GM21723 (cell line): ENCODE measurements at regions not wholly inside any gene's neighbourhood (a gene's known extent, or its start where the extent isn't known, plus 50 kb on each side); places are given as distances from the start of the nearest gene placed in this dataset.

Experiments used
- ATAC-seq: cut with Tn5 transposase; IDR thresholded peaks from one replicate; pipeline ENCODE4 v1.9.1; 2021; ENCODE audit warnings: mild to moderate bottlenecking, moderate library complexity; ENCODE audit not compliant: unreplicated experiment

DNA sequence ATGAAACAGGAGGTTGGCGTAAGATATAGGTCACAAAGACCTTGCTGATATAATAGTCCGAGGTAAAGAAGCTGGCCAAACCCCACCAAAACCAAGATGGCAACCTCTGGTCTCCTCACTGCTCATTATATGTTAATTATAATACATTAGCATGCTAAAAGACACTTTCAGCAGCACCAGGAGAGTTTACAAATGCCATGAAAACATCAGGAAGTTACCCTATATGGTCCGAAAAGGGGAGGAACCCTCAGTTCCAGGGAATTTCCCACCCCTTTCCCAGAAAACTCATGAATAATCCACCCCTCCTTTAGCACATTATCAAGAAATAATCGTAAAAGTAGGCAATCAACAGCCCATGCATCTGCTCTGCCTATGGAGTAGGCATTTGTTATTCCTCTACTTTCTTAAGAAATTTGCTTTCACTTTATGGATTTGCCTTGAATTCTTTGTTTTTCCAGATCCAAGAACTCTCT, 923.4 kb downstream of the QKI start:
- ATAC-seq, result no peak

DNA sequence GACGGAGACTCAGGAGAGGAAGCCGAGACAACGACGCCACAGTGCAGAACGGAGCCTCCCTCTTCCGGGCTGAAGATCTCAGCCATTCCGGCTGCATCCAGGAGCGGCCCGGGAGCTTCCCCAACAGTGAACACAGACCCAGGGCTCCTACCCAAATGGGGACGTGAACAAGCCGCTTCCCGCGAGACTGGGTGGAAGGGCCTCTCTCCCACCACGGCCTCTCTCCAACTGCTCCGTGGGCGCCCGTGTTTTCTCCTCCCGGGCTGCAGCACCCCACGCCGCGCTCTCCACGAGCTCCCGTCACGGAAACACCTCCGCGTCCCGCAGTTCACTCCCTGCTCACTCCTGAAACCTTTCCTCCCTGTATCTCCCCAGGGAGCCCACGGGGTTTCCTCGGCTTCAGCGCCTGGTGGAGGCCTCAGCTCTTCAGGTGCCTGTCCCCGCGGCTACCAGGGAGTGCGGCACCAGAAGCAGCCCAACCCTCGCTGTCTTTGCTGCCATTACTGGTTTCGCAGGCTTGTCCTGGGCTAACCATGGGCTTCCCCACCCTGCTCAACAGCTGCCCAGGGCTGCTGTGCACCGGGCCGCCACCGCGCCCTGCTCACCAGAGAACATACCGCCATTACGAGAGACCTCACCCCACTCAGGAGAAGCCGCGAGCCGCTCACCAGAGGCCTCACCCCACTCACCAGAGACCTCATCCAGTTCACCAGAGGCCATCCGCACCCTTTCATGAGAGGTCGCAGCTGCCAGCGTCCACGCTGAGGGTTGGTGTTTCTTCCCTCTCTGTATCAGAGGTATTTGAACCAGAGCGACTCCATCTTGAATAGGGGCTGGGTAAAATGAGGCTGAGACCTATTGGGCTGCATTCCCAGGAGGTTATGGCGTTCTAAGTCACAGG, 922.8 kb downstream of the QKI start:
- ATAC-seq, result no peak

DNA sequence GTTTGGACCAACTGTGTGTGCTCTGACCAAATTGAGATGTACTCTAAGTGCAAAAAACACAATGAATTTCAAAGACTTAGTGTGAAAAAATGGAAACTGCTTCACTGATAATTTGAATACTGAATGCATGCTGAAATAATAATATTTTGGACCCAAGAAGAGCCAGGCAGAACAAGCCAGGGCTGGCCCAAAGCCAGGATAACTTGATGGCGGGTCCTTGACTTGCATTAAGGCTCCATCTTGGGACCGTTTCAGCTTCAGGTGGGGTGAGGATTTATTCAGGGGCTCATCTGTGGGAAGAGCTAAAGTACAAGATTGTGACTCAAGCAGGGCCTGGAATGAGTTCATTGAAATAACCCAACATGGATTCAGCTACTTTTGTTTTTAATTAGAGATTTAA, 921.9 kb downstream of the QKI start:
- ATAC-seq, result no peak

DNA sequence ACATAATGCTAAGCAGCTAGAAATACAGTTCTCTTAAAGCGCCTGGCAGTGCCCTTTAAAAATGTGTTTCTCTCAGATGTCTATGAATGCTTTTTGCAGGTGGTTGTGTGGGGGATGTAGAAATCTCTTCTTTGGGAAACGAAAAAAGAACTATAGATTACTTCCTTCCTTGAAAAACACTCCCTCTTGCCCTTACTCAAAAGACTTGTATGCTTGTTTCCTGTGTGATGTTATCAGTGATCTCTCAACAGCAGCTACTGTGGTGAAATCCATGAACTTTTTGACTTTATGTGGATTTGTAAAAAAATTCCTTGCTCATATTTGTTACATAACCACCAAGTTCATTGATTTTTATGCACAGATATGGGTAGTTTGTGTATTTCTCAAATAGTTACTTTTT, 916.5 kb downstream of the QKI start:
- no peak for ATAC-seq

DNA sequence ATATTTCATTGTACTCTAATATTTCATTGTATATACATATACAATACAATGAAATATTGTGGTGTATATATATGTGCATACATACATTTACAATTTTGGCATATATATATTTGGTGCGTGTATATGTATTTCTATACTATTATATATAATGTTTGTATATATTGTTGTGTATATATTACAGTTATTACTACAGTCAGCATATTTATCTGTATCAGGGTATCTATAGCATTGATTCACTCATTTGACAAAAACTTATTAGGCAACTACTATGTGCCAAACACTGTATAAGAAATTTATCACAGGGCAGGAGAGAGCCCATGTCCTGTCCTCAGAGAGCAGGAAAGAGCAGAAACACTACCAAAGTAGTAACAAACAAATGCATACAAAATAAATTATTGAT, 910.6 kb downstream of the QKI start:
- no peak for ATAC-seq

DNA sequence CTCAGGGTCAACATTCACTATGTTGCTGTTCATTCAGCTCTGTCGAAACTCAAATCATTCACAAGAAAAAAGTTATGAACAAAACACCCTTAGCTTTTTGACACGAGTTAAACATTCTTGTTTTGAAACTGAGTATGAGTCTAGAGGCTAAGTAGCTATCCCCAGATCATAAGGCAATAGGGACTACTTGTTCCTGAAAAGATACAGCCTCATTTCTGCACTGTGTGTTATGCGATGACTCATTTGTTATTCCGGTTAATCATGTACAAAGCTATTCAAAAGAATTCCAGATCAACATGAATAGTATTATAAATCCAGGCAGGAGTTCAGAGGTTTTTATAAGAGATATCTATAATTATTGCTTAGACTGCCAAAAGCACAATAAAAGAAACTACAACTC, 908.0 kb downstream of the QKI start:
- ATAC-seq, result no peak

DNA sequence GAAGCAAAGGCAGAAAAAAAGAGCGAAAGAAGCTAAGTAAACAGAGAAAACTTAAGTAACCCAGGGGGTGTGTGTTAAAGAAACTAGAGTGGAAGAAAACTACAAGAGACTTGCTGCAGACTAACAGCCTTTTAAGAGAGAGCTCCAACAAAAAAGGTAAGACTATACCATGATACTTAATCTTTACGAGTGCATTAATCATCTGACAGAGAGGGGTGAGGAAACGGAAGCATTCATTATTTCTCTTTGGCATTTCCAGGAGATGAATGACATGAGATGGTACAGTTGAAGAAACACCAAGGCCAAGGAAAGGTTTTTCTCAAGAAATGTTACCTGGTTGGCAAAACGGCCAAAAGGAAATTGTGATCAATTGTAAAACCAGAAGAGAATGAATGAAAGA, 906.8 kb downstream of the QKI start:
- no peak for ATAC-seq

DNA sequence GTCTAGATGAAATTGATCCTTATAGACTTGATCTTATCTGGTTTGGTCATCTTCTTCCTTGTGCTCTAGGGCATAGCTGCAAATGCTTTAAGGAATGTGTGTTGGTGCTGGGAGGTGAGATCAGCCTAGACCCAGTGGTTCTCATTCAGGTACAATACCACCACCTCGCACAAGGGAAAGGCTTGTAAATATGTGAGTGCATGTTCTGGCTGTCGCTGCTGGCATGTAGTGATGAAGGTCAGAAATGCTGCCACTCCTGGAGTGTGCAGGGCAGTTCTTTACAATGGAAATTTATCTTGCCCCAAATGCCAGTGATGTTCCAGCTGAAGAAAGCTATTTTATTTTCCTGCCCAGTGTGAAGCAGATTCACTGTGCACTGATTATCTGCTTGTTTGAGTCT, 900.9 kb downstream of the QKI start:
- ATAC-seq, result no peak

DNA sequence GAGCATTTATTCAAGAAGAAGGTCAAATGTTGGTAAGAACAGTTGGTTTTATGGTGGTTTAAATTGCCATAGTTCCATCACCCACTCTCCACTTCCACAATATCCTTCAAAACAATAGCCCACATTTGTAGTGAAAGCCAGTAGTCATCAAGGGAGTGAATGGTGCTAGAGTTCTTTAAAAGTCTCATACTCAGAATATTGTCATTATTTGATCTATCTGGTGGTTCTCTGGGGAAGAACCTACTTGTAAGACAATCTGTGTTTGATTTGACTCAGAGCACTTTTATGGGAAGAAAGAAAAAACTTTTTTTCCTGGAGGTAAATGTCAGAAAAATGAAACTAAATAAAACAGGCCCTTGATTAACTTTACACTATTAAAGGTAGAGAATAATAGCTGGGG, 893.8 kb downstream of the QKI start:
- no peak for ATAC-seq

DNA sequence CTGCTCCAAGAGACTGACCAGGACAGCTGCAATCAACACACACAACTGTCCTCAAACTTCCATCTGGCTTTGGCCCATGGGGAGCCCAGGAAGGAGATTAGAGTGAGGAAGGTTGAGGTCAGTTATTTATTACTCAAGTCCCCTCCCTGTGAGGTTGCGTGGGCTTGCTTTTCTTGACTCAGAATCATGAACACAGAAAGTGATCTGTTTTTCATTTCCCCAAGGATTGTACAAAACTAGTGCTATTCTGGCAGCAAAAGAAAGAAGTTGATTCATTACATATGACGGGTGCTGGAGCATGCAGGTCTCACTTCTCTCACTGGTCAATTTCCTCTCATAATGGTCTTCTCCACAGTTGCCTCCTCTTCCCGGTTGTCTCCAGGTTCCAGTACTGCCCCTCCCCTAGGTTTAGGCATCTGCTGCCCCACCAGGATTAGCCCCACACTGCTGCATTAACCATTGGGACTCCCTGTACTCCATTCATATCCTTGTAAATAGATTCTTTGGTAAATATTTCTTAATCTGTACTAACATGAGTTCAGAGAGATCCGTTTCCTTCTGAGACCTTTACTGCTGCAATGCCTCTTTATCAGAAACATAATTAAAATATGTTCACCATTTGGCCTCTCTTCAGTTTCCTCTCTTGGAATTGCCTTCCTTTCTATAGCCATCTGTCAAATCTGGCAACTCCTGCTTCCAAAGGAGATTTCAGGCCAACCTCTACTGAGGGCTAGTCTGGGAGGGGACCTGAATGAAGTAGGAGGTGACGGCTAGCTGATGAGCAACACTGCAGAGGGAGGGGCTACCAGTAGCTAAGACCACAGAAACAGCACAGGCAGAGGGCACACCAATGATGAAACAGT, 888.8 kb downstream of the QKI start:
- ATAC-seq, result no peak

DNA sequence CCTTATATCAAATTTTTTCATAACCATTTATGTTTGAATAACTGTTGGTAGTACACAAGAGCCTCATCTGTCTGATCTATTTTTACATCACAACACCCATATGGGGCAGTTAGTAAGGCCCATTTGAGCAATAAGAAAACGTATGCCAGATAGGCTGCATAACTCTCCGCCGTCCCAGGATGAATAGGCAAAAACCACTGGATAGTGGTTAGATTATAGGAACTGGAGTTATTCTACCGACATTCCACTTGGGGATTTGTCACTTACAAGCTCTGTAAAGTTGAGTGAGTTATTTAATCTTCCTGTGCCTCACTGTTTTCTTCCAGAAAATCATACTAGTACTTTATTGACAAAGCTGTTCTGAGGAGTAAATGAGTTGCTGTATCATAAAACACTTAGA, 881.9 kb downstream of the QKI start:
- ATAC-seq, result no peak

DNA sequence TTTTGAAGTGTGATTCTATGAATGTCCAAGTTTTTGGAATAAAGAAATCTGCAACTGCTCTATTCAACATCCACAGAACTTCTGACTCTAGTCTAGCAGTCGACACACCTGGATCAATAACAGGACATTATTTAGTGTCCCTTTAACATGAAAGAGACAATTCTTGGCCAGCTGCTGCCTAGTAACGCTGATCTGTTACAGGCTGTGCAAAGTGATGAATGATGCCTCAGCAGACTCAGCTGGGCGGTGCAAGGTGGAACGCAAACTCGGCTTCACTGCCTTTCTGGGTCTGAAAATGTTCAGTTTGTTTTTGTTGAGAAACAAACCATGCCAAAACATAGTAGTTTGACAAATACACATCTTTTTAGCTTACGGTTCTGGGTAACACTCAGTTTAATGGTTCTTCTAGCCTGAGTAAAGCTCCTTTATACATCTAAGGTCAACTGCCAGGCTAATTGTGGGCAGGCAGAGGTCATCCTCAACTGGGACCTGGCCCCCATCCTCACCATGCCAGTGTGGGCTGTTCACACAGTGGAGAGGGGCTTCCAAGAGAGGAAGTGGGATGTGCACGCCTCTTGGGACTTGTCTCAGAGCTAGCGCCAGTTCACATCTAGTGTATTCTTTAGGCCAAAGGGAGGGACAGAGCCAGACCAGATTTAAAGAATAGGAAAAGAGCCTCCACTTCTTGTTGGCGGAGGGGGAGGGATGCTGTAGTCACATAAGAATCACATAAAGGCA, 879.7 kb downstream of the QKI start:
- no peak for ATAC-seq

DNA sequence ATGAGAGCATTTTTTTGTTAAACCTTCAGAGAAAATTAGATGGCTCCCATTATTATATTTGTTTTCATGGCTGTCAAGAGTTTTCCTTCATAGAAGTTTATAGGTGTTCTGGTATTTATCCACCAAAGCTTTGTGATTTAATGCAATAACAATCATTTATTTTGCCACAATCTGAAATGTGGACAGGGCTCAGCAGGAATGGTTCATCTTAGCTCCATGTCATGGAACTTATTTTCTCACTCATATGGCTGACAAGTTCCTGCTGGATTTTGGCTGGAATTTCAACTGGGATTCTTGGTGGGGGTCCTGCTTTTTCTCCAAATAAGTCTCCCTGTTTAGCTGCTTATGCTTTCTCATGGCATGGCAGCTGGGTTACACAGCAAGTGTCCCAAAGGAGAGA, 876.7 kb downstream of the QKI start:
- ATAC-seq, result no peak

DNA sequence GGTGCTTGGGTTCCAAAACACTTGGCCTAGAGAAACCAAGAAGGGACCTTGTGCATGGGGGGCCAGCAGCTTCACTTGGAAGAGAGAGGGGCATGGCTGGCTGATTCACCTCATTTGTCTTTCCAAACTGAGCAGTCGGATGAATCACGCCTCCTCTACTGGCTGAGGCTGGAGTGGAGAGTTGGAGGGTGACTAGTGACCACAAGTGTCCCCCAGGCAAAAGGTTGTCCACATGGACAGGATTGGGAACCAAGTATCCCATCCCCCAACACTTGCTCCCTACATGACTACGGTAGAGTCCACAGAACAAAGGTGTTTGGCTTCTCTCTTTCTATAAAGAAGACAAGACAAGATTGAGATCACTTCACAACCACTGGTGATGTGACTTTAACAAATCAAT, 875.6 kb downstream of the QKI start:
- no peak for ATAC-seq

DNA sequence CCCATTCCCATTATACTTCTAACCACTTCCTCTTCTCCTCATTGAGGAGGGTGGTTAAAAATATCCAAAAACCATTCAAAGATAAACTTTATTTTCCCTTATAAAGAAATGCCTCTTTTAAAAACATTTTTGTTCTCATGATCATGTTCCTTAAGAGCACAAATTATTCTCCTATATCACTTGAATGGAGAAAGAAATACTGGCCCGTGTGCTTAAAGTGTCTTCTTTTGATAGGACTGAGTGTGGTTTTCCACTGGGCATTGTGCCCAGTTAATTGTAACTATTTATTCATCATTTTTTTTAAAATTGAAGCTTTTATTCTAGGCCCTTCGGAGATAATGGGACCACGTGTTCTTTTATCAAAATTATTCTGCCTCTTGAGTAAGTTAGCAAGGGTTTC, 871.5 kb downstream of the QKI start:
- no peak for ATAC-seq

DNA sequence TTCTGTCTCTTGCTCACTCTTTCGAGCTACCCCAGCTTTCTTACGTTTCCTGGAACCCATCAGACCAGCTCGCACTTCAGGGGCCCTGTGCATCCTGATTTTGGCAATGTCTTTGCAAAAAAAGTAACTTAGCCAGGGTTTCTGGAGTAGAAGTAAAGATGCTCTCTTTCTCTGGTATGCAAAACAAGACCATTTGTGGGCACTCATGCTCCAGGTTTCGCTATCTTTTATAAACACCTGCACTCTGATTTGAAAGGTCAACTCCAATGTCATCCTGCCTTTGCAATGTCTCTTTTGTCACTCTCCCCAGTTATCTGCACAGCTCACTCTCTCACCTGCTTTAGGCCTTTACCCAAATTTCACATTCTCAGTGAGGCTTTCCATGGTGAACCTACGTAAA, 869.1 kb downstream of the QKI start:
- no peak for ATAC-seq

DNA sequence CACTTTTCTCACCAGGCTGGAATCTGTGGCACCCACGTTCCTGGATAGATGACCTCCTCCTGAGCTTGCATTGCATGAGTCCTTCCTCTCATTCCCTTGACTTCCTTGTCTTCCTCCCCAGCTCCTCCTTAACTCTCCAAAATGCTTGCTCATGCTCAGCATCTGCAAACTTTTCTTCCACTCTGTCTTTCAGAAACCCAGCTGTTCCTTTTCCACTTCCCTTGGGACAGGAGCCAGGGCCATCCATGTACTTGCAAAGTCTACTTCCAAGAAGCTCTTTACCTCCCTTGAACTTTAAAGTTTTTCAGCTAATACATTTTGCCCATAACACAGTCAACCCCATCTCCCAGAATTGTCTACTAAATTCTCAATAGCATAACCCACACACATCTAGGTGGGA, 861.7 kb downstream of the QKI start:
- ATAC-seq, result no peak

DNA sequence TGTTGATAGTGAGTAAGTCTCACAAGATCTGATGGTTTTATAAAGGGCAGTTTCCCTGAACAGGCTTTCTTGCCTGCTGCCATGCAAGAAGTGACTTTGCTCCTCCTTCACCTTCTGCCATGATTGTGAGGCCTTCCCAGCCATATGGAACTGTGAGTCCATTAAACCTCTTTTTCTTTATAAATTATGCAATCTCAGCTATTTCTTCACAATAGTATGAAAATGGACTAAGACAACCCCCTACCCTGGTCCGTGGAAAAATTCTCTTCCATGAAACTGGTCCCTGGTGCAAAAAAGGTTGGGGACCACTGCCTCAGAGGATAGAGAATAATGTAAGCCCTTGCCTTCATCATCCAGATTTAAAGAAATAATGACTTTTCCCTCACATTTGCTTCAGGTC, 861.3 kb downstream of the QKI start:
- ATAC-seq, result no peak

DNA sequence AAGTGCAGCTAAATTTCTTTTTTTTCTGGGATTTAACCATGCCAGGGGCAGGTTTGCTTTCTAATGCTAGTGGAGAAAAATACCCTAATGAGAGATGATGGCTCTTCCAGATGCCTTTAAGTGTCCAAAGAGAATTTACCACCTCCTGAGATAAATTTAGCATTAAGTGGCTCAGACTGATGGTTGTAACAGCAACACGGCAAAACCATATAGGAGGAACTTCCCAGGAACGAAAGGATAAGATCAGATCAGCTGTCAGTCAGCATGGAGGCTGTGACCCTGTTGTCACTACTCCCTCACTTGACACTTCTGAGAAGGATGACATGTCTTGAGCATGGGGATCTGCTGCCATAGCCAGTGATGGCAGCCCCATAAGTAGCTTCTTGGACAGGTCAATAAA, 860.0 kb downstream of the QKI start:
- no peak for ATAC-seq

DNA sequence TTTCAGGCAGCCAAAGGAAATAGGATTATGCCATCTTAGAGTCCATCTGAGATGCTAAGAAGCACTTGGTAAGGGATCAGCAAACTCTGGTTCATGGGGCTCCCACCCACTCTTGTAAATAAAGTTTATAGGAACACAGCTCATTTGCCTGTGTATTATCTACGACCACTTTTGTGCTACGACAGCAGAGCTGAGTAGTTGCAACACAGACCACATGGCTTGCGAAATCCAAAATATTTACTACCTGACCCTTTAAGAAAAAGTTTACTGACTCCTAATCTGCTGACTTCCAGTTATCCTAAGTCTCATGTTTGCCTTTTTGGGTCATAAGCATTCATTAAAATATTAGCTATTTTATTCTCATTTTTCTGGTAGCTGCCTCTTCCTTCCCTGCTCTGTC, 859.0 kb downstream of the QKI start:
- no peak for ATAC-seq

DNA sequence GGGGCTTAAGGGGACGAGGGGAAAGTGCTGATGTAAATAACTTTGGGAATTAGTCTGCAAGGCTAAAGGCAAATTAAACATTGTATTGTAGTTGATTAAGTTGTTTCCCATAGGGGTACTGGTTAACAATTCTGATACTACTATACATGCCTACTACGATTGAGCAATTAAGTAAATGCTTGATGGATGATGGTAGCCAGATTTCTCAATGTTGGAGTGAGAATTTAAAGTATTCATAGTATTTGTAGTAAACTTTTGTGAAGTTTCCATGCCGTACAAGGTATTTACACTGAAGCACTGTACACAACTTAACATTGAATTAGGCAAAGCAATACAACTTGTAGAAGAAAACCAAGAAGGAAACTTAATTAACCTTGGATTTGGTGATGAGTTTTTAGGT, 852.3 kb downstream of the QKI start:
- no peak for ATAC-seq
